Natural killer cell (primary cell): ENCODE measurements at regions not wholly inside any gene's neighbourhood (a gene's known extent, or its start where the extent isn't known, plus 50 kb on each side); places are given as distances from the start of the nearest gene placed in this dataset.

Experiments used
- ATAC-seq, 3 donors: fragments of 150-1000 bp in 2 of 3; fragments of 200-7000 bp in 1 of 3; cut with Tn5 transposase; 1 replicate in 1 of 3; 2 replicates in 2 of 3; pipeline ENCODE4 v1.10.0; 2021; ENCODE audit warnings: mild to moderate bottlenecking in 2 of 3, moderate library complexity in 2 of 3
- DNase-seq, 2 donors: peaks; one replicate each; pipeline versions ENCODE4 v3.0.0 to v3.0.0-alpha.2; 2013 to 2021; ENCODE audit warnings: mixed read lengths in 1 of 2
- H3K27ac ChIP-seq: one replicate; pipeline ENCODE4 v1.5.1; 2013; ENCODE audit warnings: mild to moderate bottlenecking, low read length
- H3K27me3 ChIP-seq: one replicate; pipeline ENCODE4 v1.6.1; 2013; ENCODE audit warnings: low read length; ENCODE audit not compliant: control insufficient read depth, insufficient read depth
- H3K36me3 ChIP-seq: one replicate; pipeline ENCODE4 v1.6.1; 2013; ENCODE audit warnings: low read length; ENCODE audit not compliant: control insufficient read depth, insufficient read depth
- H3K4me1 ChIP-seq: one replicate; pipeline ENCODE4 v1.6.1; 2013; ENCODE audit warnings: low read length; ENCODE audit not compliant: control insufficient read depth, insufficient read depth
- H3K4me3 ChIP-seq: one replicate; pipeline ENCODE4 v1.5.1; 2013; ENCODE audit warnings: low read length
- H3K9me3 ChIP-seq: one replicate; pipeline ENCODE4 v1.6.1; 2013; ENCODE audit warnings: low read length; ENCODE audit not compliant: control insufficient read depth, insufficient read depth
- H3K27ac Mint-ChIP-seq, 2 donors: one replicate each; pipeline ENCODE4 v1.8.0; 2022; ENCODE audit warnings: mild to moderate bottlenecking in 2 of 2, mixed read lengths in 2 of 2, moderate library complexity in 1 of 2
- H3K27me3 Mint-ChIP-seq, 2 donors: one replicate each; pipeline ENCODE4 v1.8.0; 2022; ENCODE audit warnings: low read depth in 2 of 2, mixed read lengths in 2 of 2
- H3K36me3 Mint-ChIP-seq: one replicate; pipeline ENCODE4 v1.8.0; 2022; ENCODE audit warnings: mixed read lengths
- H3K4me1 Mint-ChIP-seq, 2 donors: one replicate each; pipeline ENCODE4 v1.8.0; 2022; ENCODE audit warnings: mixed read lengths in 2 of 2
- H3K4me3 Mint-ChIP-seq: one replicate; pipeline ENCODE4 v1.8.0; 2022; ENCODE audit warnings: mild to moderate bottlenecking, moderate library complexity, mixed read lengths
- H3K9me3 Mint-ChIP-seq, 2 donors: one replicate each; pipeline ENCODE4 v1.8.0; 2022; ENCODE audit warnings: mixed read lengths in 2 of 2
- WGBS: methylation state at CpG from one replicate; pipeline ENCODE4 v1.1.7; 2013; ENCODE audit warnings: missing lambda C conversion rate; ENCODE audit not compliant: insufficient coverage; 5-methylcytosine and 5-hydroxymethylcytosine counted together
- intact Hi-C: fragments of 100-400 bp; cut with micrococcal nuclease; formaldehyde crosslinking; loops from one replicate; pipeline ENCODE4 v1.14.2; 2022
- TF ChIP-seq, protein P1 (sequence below): fragments of 200-600 bp; IDR thresholded peaks from one replicate; pipeline ENCODE4 v1.8.0; 2022; ENCODE audit warnings: antibody characterized with exemption

DNA sequence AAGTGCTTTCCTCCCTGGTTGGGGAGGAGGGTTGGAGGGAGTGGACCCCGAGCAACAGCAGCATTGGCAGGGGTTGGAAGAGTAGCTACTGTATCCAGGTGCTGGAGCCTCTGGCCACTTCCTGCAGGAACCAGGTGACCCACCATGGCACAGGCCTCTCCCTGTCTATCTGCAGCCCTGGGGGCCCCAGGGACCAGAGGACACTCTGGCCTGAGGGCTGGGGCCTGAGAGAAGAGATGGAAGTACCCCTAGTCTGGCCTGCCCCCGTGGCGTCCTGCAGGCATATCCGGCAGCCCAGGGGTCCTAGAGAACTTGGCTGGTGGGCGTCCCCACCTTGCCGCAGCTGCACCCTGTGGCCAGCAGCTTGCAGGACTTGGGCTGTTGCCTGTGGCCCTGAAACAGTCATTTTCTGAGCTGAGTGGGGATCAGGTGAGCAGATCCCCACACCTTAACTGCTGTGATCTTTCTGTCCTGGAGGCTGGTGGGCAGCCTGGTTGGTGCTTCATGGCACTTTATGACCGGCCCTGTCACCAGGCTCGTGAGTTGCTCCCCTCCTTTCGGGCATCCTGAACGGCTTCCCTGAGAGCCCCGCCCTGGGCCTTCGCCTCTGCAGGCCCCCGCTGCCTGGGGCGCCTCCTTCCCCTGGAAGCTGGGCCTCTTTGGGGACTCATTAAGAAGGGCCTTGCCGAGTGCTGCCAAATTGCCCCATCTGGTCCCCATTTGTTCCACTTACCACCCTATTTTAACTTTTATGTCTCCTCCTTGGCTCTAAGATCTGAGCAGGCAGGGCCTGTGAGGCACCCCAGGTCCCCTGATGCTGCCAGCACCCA, 298.6 kb downstream of the SEC14L1 start:
- peak overlapping the region; percentile 72 for H3K27ac ChIP-seq
- Mint-ChIP-seq H3K9me3 (no peaks in the 10 kb centered on the region), H3K27ac (peak overlapping the region; percentile 86), H3K4me1 (peaks cover 73 to 97% of the 10 kb centered on the region in 2 donors), H3K27me3 (no peaks in the 10 kb centered on the region), H3K4me3 (peak overlapping the region; percentile 65), H3K36me3 (no peaks in the 10 kb centered on the region)
- WGBS = 46% methylated on average over 15 of the region's 15 CpGs
- H3K36me3 ChIP-seq = peaks cover 3% of the 10 kb centered on the region
- H3K4me3 ChIP-seq = no peak overlapping the region
- H3K27me3 ChIP-seq = no peaks in the 10 kb centered on the region
- no peak for ATAC-seq
- peak in 1 of 2 donors; percentile 35 for DNase-seq
- H3K4me1 ChIP-seq = peaks cover 100% of the 10 kb centered on the region
- no peaks in the 10 kb centered on the region for H3K9me3 ChIP-seq
- TF ChIP-seq, protein P1, sequence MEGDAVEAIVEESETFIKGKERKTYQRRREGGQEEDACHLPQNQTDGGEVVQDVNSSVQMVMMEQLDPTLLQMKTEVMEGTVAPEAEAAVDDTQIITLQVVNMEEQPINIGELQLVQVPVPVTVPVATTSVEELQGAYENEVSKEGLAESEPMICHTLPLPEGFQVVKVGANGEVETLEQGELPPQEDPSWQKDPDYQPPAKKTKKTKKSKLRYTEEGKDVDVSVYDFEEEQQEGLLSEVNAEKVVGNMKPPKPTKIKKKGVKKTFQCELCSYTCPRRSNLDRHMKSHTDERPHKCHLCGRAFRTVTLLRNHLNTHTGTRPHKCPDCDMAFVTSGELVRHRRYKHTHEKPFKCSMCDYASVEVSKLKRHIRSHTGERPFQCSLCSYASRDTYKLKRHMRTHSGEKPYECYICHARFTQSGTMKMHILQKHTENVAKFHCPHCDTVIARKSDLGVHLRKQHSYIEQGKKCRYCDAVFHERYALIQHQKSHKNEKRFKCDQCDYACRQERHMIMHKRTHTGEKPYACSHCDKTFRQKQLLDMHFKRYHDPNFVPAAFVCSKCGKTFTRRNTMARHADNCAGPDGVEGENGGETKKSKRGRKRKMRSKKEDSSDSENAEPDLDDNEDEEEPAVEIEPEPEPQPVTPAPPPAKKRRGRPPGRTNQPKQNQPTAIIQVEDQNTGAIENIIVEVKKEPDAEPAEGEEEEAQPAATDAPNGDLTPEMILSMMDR = no peak
- intact Hi-C loops = loop anchor here (2.0 to 10.0 kb wide), 2 partner anchors 107 to 445 kb away; no protein-coding TSS in a partner anchor

DNA sequence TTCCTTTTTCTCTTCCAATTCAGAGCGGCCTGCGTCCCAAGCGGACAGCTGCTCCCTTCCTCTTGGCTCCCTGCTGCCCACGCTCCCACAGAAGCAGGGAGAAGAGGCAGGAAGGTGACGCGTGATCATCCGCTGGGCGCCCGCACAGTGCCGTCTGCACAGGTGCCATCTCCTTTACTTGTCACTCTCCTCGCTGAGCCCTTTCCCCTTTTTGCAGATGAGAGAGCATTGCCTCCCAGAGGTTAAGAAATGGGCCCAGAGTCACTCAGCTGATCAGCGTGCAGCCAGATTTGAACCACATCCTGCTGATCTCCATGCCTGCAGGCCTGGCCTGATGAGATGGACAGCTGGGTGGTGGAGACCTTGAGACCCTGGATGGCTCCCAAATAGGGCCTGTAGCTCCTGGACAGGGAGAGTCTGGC, 299.8 kb downstream of the SEC14L1 start:
- Histone ChIP-seq H3K27me3 (no peaks in the 10 kb centered on the region), H3K4me3 (no peak overlapping the region), H3K9me3 (no peaks in the 10 kb centered on the region), H3K4me1 (peaks cover 100% of the 10 kb centered on the region), H3K36me3 (no peaks in the 10 kb centered on the region), H3K27ac (peak overlapping the region; percentile 91)
- WGBS = 33% methylated on average over 12 of the region's 12 CpGs
- H3K4me3 Mint-ChIP-seq = peak overlapping the region; percentile 82
- H3K27me3 Mint-ChIP-seq = no peaks in the 10 kb centered on the region
- TF ChIP-seq, protein P1 = no peak
- no peak for ATAC-seq
- H3K9me3 Mint-ChIP-seq = no peaks in the 10 kb centered on the region
- DNase-seq = peak in 1 of 2 donors; percentile 72
- no peaks in the 10 kb centered on the region for H3K36me3 Mint-ChIP-seq
- H3K27ac Mint-ChIP-seq = peak overlapping the region; percentile 86
- intact Hi-C loops = loop anchor here (2.0 to 10.0 kb wide), 2 partner anchors 108 to 444 kb away; no protein-coding TSS in a partner anchor
- H3K4me1 Mint-ChIP-seq = peaks cover 73 to 97% of the 10 kb centered on the region in 2 donors

DNA sequence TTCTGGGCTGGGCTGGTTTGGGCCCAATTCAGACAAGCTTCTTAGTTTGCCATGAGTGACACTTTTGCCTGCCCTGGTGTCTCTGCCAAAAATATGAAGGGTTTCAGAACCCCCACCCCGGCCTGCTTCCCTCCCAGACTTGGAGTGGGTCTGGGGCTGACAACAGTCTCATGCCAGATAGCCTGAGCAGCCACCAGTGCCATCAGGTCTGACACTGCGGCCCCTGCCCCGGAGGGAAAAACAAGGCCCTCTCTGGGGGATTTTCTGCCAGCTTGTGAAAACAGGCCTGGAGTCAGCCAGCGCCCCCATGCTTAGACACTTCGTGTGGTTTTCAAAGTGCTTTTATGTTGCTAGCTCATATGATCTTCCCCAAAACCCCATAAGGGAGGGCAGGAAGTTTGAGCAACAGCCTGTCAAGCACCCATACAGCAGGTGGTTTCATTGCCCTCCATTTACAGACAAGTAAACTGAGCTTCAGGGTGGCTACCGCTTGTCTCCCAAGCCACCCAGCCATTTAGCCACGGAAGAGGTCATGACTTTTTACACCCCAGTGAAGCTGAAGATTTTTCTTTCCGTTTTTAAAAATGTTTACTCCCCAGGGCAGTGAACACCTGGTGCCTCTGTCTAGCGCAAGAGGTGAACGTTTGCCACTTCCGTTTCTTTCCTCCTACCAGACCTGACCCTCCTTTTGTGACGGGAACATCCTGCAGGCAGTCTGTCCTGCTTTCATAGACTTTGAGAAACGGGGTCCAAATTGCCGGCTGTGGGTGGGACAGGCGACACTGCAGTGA, 300.6 kb downstream of the SEC14L1 start:
- Mint-ChIP-seq H3K9me3 (no peaks in the 10 kb centered on the region), H3K4me3 (peak overlapping the region; percentile 82), H3K27me3 (no peaks in the 10 kb centered on the region), H3K36me3 (no peaks in the 10 kb centered on the region), H3K4me1 (peaks cover 80 to 97% of the 10 kb centered on the region in 2 donors), H3K27ac (peak overlapping the region; percentile 86)
- H3K27me3 ChIP-seq = no peaks in the 10 kb centered on the region
- H3K9me3 ChIP-seq = no peaks in the 10 kb centered on the region
- DNase-seq (peak; percentile 65 to 95), ATAC-seq (peak; percentile 43 to 65 (median 56))
- no peaks in the 10 kb centered on the region for H3K36me3 ChIP-seq
- peaks cover 100% of the 10 kb centered on the region for H3K4me1 ChIP-seq
- H3K4me3 ChIP-seq = no peak overlapping the region
- intact Hi-C loops = loop anchor here (2.0 to 10.0 kb wide), 2 partner anchors 109 to 443 kb away; no protein-coding TSS in a partner anchor
- TF ChIP-seq, protein P1 = no peak
- WGBS = 0% methylated on average over 14 of the region's 15 CpGs
- peak overlapping the region; percentile 91 for H3K27ac ChIP-seq
